Upper lobe of right lung (tissue), 1 donor: ENCODE measurements at regions not wholly inside any gene's neighbourhood (a gene's known extent, or its start where the extent isn't known, plus 50 kb on each side); places are given as distances from the start of the nearest gene placed in this dataset.

Experiments used
- ATAC-seq: fragments of 200-7000 bp; cut with Tn5 transposase; one replicate; pipeline ENCODE4 v1.9.1; 2020; ENCODE audit warnings: mild to moderate bottlenecking, moderate library complexity
- DNase-seq: peaks from one replicate; pipeline ENCODE4 v3.0.0-alpha.2; 2020
- H3K27ac ChIP-seq: fragments of 200-600 bp; one replicate; pipeline ENCODE4 v1.8.0; 2022
- H3K27me3 ChIP-seq: fragments of 200-600 bp; one replicate; pipeline ENCODE4 v1.8.0; 2022; ENCODE audit warnings: mild to moderate bottlenecking
- H3K36me3 ChIP-seq: fragments of 200-600 bp; one replicate; pipeline ENCODE4 v1.8.0; 2022
- H3K4me1 ChIP-seq: fragments of 200-600 bp; one replicate; pipeline ENCODE4 v1.8.0; 2022
- H3K4me3 ChIP-seq: fragments of 200-600 bp; one replicate; pipeline ENCODE4 v1.8.0; 2022; ENCODE audit warnings: mild to moderate bottlenecking
- H3K9me3 ChIP-seq: fragments of 200-600 bp; one replicate; pipeline ENCODE4 v1.8.0; 2022
- intact Hi-C: fragments of 100-400 bp; cut with DNase I; formaldehyde crosslinking; loops from one replicate; pipeline ENCODE4 v1.11.0; 2022
- TF ChIP-seq, protein P1 (sequence below): fragments of 200-600 bp; IDR thresholded peaks from one replicate; pipeline ENCODE4 v1.8.0; 2022; ENCODE audit warnings: antibody characterized with exemption
- donor health status: DM: no; HTN: yes; CAD: no; lungs with severe emphysema.

DNA sequence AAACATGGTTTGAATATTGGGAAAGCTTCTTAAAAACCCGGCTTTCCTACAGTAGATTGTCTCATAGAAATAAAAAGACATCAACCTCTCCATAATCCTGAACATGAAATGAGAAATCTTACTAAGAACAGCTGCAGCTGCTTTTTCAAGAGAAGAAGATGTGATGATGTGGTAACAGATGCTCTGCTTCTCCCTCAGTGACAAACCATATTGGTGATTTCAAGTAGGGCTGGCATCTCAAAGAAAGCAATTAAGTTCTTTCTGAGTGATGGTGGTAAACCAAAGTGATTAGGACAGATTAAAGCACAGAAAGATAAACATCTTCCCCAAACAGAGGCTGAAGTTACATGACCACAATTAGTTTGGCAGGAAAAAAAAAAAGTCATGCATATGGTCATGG is 1477.7 kb downstream of the RAPGEF2 start:
- no peak overlapping the region for H3K4me3 ChIP-seq
- no peaks in the 10 kb centered on the region for H3K9me3 ChIP-seq
- TF ChIP-seq, protein P1, sequence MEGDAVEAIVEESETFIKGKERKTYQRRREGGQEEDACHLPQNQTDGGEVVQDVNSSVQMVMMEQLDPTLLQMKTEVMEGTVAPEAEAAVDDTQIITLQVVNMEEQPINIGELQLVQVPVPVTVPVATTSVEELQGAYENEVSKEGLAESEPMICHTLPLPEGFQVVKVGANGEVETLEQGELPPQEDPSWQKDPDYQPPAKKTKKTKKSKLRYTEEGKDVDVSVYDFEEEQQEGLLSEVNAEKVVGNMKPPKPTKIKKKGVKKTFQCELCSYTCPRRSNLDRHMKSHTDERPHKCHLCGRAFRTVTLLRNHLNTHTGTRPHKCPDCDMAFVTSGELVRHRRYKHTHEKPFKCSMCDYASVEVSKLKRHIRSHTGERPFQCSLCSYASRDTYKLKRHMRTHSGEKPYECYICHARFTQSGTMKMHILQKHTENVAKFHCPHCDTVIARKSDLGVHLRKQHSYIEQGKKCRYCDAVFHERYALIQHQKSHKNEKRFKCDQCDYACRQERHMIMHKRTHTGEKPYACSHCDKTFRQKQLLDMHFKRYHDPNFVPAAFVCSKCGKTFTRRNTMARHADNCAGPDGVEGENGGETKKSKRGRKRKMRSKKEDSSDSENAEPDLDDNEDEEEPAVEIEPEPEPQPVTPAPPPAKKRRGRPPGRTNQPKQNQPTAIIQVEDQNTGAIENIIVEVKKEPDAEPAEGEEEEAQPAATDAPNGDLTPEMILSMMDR: no peak
- intact Hi-C loops: no loop called here
- H3K36me3 ChIP-seq: no peaks in the 10 kb centered on the region
- no peaks in the 10 kb centered on the region for H3K4me1 ChIP-seq
- ATAC-seq (no peak), DNase-seq (no peak)
- no peak overlapping the region for H3K27ac ChIP-seq
- H3K27me3 ChIP-seq: no peaks in the 10 kb centered on the region

- Histone ChIP-seq H3K27me3 (no peaks in the 10 kb centered on the region), H3K36me3 (no peaks in the 10 kb centered on the region), H3K4me3 (no peak overlapping the region), H3K27ac (no peak overlapping the region), H3K9me3 (no peaks in the 10 kb centered on the region), H3K4me1 (no peaks in the 10 kb centered on the region)
- DNase-seq (no peak), ATAC-seq (no peak)
- TF ChIP-seq, protein P1: no peak
- intact Hi-C loops: no loop called here
Observed at GRCh38 chr4:160592258-160592657, 1489.4 kb downstream of the RAPGEF2 start.

- no peak overlapping the region for H3K4me3 ChIP-seq
- no peaks in the 10 kb centered on the region for H3K36me3 ChIP-seq
- no peaks in the 10 kb centered on the region for H3K9me3 ChIP-seq
- intact Hi-C loops: no loop called here
- ATAC-seq: no peak
- TF ChIP-seq, protein P1: no peak
- no peak overlapping the region for H3K27ac ChIP-seq
- no peaks in the 10 kb centered on the region for H3K4me1 ChIP-seq
- DNase-seq: no peak
- H3K27me3 ChIP-seq: no peaks in the 10 kb centered on the region
Observed at GRCh38 chr4:160595646-160596045, 1492.8 kb downstream of the RAPGEF2 start.

DNA sequence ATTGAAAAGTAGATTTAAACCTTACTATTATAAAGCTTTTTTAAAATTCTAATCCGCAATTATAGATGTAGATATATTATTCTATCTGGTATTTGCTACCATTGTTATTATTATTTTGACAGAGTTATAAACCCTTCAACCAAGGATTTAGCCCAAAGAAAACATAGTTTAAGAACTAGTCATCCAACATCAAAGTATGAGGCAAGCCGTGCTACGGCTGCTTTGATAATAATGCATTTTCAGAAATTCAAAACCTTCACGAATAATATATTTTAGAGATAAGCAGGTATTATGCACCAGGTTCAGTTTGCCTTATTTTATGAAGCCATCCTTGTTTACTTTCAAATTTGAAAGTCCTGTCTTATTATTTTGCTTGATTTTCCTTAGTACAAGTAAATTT is 1501.7 kb downstream of the RAPGEF2 start:
- TF ChIP-seq, protein P1: no peak
- H3K4me1 ChIP-seq: no peaks in the 10 kb centered on the region
- H3K9me3 ChIP-seq: no peaks in the 10 kb centered on the region
- H3K27me3 ChIP-seq: no peaks in the 10 kb centered on the region
- DNase-seq: no peak
- H3K36me3 ChIP-seq: no peaks in the 10 kb centered on the region
- ATAC-seq: no peak
- H3K27ac ChIP-seq: no peak overlapping the region
- no peak overlapping the region for H3K4me3 ChIP-seq
- intact Hi-C loops: no loop called here

GRCh38 chr4:160611181-160611580 is 1508.3 kb downstream of the RAPGEF2 start:
- no peaks in the 10 kb centered on the region for H3K9me3 ChIP-seq
- intact Hi-C loops: no loop called here
- DNase-seq (no peak), ATAC-seq (no peak)
- H3K4me3 ChIP-seq: no peak overlapping the region
- TF ChIP-seq, protein P1: no peak
- H3K27ac ChIP-seq: no peak overlapping the region
- no peaks in the 10 kb centered on the region for H3K4me1 ChIP-seq
- H3K27me3 ChIP-seq: no peaks in the 10 kb centered on the region
- no peaks in the 10 kb centered on the region for H3K36me3 ChIP-seq

GRCh38 chr4:160631044-160631443 is 1528.2 kb downstream of the RAPGEF2 start:
- TF ChIP-seq, protein P1: no peak
- intact Hi-C loops: no loop called here

More at GRCh38 chr4:160631044-160631443, 1528.2 kb downstream of the RAPGEF2 start:
- no peaks in the 10 kb centered on the region for H3K9me3 ChIP-seq
- no peak for ATAC-seq
- no peaks in the 10 kb centered on the region for H3K4me1 ChIP-seq
- H3K27ac ChIP-seq: no peak overlapping the region
- no peak for DNase-seq
- H3K36me3 ChIP-seq: no peaks in the 10 kb centered on the region
- no peaks in the 10 kb centered on the region for H3K27me3 ChIP-seq
- H3K4me3 ChIP-seq: no peak overlapping the region
